Cerebellar nuclear complex (tissue), 1 donor: ENCODE measurements at regions not wholly inside any gene's neighbourhood (a gene's known extent, or its start where the extent isn't known, plus 50 kb on each side); places are given as distances from the start of the nearest gene placed in this dataset.
"Not testable (repeated sequence)": the region's sequence is repeated elsewhere in the genome, so short reads cannot be mapped to it uniquely, and the experiment has no call there.

ENCODE experiments used
- DNase-seq, 2 experiments: peaks; one replicate each; lab custom pipeline; 2025; lab: John Stamatoyannopoulos, UW

GRCh38 chr17:59494757-59495368, 70.5 kb upstream of the DHX40 start:
- no peak for DNase-seq

GRCh38 chr17:59496178-59496577, 69.2 kb upstream of the DHX40 start:
- DNase-seq = no peak

GRCh38 chr17:59498530-59499307, 66.7 kb upstream of the DHX40 start:
- peak; percentile 42 to 63 for DNase-seq

GRCh38 chr17:59500086-59500655, 65.2 kb upstream of the DHX40 start:
- not testable (repeated sequence) for DNase-seq

GRCh38 chr17:59501690-59502089, 63.7 kb upstream of the DHX40 start:
- no peak for DNase-seq

GRCh38 chr17:59502800-59503199, 62.6 kb upstream of the DHX40 start:
- no peak for DNase-seq

- DNase-seq = no peak
These were observed 61.9 kb upstream of the DHX40 start for GRCh38 chr17:59503500-59503899.

GRCh38 chr17:59504821-59505220, 60.6 kb upstream of the DHX40 start:
- no peak for DNase-seq

GRCh38 chr17:59505610-59506276, 59.7 kb upstream of the DHX40 start:
- no peak for DNase-seq

- DNase-seq = no peak
These were observed 58.3 kb upstream of the DHX40 start for GRCh38 chr17:59506894-59507726.

- no peak for DNase-seq
These were observed 56.3 kb upstream of the DHX40 start for GRCh38 chr17:59508999-59509625.

- no peak for DNase-seq
These were observed 54.8 kb upstream of the DHX40 start for GRCh38 chr17:59510611-59511010.

- no peak for DNase-seq
These were observed 53.7 kb upstream of the DHX40 start for GRCh38 chr17:59511726-59512125.

GRCh38 chr17:59512844-59513385, 52.5 kb upstream of the DHX40 start:
- DNase-seq = no peak

GRCh38 chr17:59513934-59514841, 51.2 kb upstream of the DHX40 start:
- no peak for DNase-seq
